Tibial nerve (tissue), 4 donors: ENCODE measurements at regions not wholly inside any gene's neighbourhood (a gene's known extent, or its start where the extent isn't known, plus 50 kb on each side); places are given as distances from the start of the nearest gene placed in this dataset.

Experiments
- DNase-seq, 2 donors: peaks; one replicate each; pipeline ENCODE4 v3.0.0-alpha.2; 2019; ENCODE audit warnings: low spot score in 2 of 2
- H3K27ac ChIP-seq, 4 donors: fragments of 200-600 bp; sonication (generic) in 3 of 4; one replicate each; pipeline ENCODE4 v1.5.1; 2017 to 2019; ENCODE audit warnings: mild to moderate bottlenecking in 1 of 4
- H3K27me3 ChIP-seq, 2 donors: fragments of 200-600 bp; sonication (generic) in 1 of 2; one replicate each; pipeline versions ENCODE4 v1.5.1 to v1.6.0; 2017 to 2019
- H3K36me3 ChIP-seq, 3 donors: fragments of 200-600 bp; sonication (generic); one replicate each; pipeline ENCODE4 v1.5.1; 2018 to 2019
- H3K4me1 ChIP-seq, 4 donors: fragments of 200-600 bp; sonication (generic) in 3 of 4; one replicate each; pipeline ENCODE4 v1.5.1; 2017 to 2019
- H3K4me3 ChIP-seq, 4 donors: fragments of 200-600 bp; sonication (generic) in 3 of 4; one replicate each; pipeline ENCODE4 v1.5.1; 2017 to 2019; ENCODE audit warnings: mild to moderate bottlenecking in 1 of 4, moderate library complexity in 1 of 4
- H3K9me3 ChIP-seq, 4 donors: fragments of 200-600 bp; sonication (generic) in 3 of 4; one replicate each; pipeline ENCODE4 v1.5.1; 2017 to 2019
- CTCF ChIP-seq, 5 experiments: fragments of 200-600 bp in 3 of 5; fragments of 450-650 bp in 2 of 5; sonication (generic) in 3 of 5; IDR thresholded peaks; one replicate each; pipeline ENCODE4 v1.5.1; 2016 to 2019; ENCODE audit warnings: antibody characterized with exemption in 5 of 5, mild to moderate bottlenecking in 3 of 5, moderate library complexity in 2 of 5
- EP300 ChIP-seq, 2 donors: sonication (generic); formaldehyde crosslinking; IDR thresholded peaks; one replicate each; pipeline ENCODE4 v1.6.1; 2017; ENCODE audit warnings: antibody characterized with exemption in 2 of 2, mild to moderate bottlenecking in 1 of 2
- POLR2A ChIP-seq, 2 donors: fragments of 450-650 bp; IDR thresholded peaks; one replicate each; pipeline ENCODE4 v1.6.1; 2017; ENCODE audit warnings: antibody characterized with exemption in 2 of 2, mild to moderate bottlenecking in 2 of 2, moderate library complexity in 2 of 2
- WGBS, 2 donors: methylation state at CpG; one replicate each; pipeline ENCODE4 v1.1.5; 2018; 5-methylcytosine and 5-hydroxymethylcytosine counted together

GRCh38 chr20:3306068-3306467 lies 67.1 kb upstream of the SLC4A11 start:
- DNase-seq = no peak
- no peak for TF ChIP-seq POLR2A (IDR thresholded peaks at IDR 0.05)
- TF ChIP-seq CTCF (IDR thresholded peaks at IDR 0.05) = no peak
- no peak for TF ChIP-seq EP300 (IDR thresholded peaks at IDR 0.05)
- Histone ChIP-seq H3K9me3 (no peaks in the 10 kb centered on the region), H3K27me3 (no peaks in the 10 kb centered on the region), H3K36me3 (peaks cover 0 to 88% (median 7%) of the 10 kb centered on the region in 3 donors), H3K4me1 (no peaks in the 10 kb centered on the region), H3K4me3 (no peak overlapping the region), H3K27ac (no peak overlapping the region)
- 85 to 91% methylated on average over 2 of the region's 2 CpGs for WGBS, 2 donors

GRCh38 chr20:3304456-3304855 lies 65.5 kb upstream of the SLC4A11 start:
- H3K27me3 ChIP-seq = no peaks in the 10 kb centered on the region
- H3K9me3 ChIP-seq = no peaks in the 10 kb centered on the region
- WGBS, 2 donors = 73 to 80% methylated on average over 4 of the region's 4 CpGs
- H3K4me3 ChIP-seq = no peak overlapping the region
- H3K36me3 ChIP-seq = peaks cover 0 to 95% (median 7%) of the 10 kb centered on the region in 3 donors
- no peak for TF ChIP-seq EP300 (IDR thresholded peaks at IDR 0.05)
- TF ChIP-seq CTCF (IDR thresholded peaks at IDR 0.05) = no peak
- no peak for TF ChIP-seq POLR2A (IDR thresholded peaks at IDR 0.05)
- no peaks in the 10 kb centered on the region for H3K4me1 ChIP-seq
- peak overlapping the region in 1 of 4 donors; percentile 65 for H3K27ac ChIP-seq
- no peak for DNase-seq

GRCh38 chr20:3297079-3297378 lies 58.0 kb upstream of the SLC4A11 start:
- DNase-seq = no peak
- Histone ChIP-seq H3K4me1 (peaks cover 0 to 12% (median 0%) of the 10 kb centered on the region in 4 donors), H3K27ac (peak overlapping the region in 1 of 4 donors; percentile 13), H3K4me3 (no peak overlapping the region), H3K27me3 (no peaks in the 10 kb centered on the region), H3K36me3 (peaks cover 0 to 97% (median 11%) of the 10 kb centered on the region in 3 donors), H3K9me3 (no peaks in the 10 kb centered on the region)
- no peak for TF ChIP-seq POLR2A (IDR thresholded peaks at IDR 0.05)
- no peak for TF ChIP-seq CTCF (IDR thresholded peaks at IDR 0.05)
- no peak for TF ChIP-seq EP300 (IDR thresholded peaks at IDR 0.05)
- WGBS, 2 donors = 48 to 51% methylated on average over 3 of the region's 3 CpGs

GRCh38 chr20:3296261-3297078 lies 57.5 kb upstream of the SLC4A11 start:
- H3K36me3 ChIP-seq = peaks cover 0 to 97% (median 11%) of the 10 kb centered on the region in 3 donors
- H3K9me3 ChIP-seq = no peaks in the 10 kb centered on the region
- WGBS, 2 donors = 81 to 88% methylated on average over 12 of the region's 12 CpGs
- H3K4me3 ChIP-seq = no peak overlapping the region
- H3K4me1 ChIP-seq = peaks cover 0 to 12% (median 0%) of the 10 kb centered on the region in 4 donors
- TF ChIP-seq EP300 (IDR thresholded peaks at IDR 0.05) = no peak
- no peak for TF ChIP-seq CTCF (IDR thresholded peaks at IDR 0.05)
- no peak for TF ChIP-seq POLR2A (IDR thresholded peaks at IDR 0.05)
- no peaks in the 10 kb centered on the region for H3K27me3 ChIP-seq
- DNase-seq = no peak
- H3K27ac ChIP-seq = peak overlapping the region in 1 of 4 donors; percentile 13
